Fibroblast of lung (primary cell): ENCODE measurements at regions not wholly inside any gene's neighbourhood (a gene's known extent, or its start where the extent isn't known, plus 50 kb on each side); places are given as distances from the start of the nearest gene placed in this dataset.

Experiments
- DNase-seq, 2 donors: peaks; one replicate each; pipeline versions ENCODE4 v3.0.0 to v3.0.0-alpha.2; 2010; ENCODE audit warnings: low read depth in 2 of 2
- H2AFZ ChIP-seq: 2 replicates; pipeline ENCODE4 v1.5.1; 2012; ENCODE audit warnings: low read length, control low read depth, inconsistent platforms
- H3K27ac ChIP-seq: 2 replicates; pipeline ENCODE4 v1.5.1; 2011; ENCODE audit warnings: low read length, control low read depth; ENCODE audit not compliant: insufficient read depth
- H3K27me3 ChIP-seq: 2 replicates; pipeline ENCODE4 v1.5.1; 2011; ENCODE audit warnings: mild to moderate bottlenecking, low read length; ENCODE audit not compliant: control insufficient read depth, insufficient read depth
- H3K36me3 ChIP-seq: 2 replicates; pipeline ENCODE4 v1.5.1; 2011; ENCODE audit warnings: low read length; ENCODE audit not compliant: control insufficient read depth, insufficient read depth
- H3K4me1 ChIP-seq: 2 replicates; pipeline ENCODE4 v1.5.1; 2011; ENCODE audit warnings: low read length; ENCODE audit not compliant: control insufficient read depth, insufficient read depth; ENCODE audit errors: extremely low read depth
- H3K4me2 ChIP-seq: 2 replicates; pipeline ENCODE4 v1.5.1; 2011; ENCODE audit warnings: low read length, control low read depth; ENCODE audit not compliant: insufficient read depth; ENCODE audit errors: extremely low read depth
- H3K4me3 ChIP-seq, 4 experiments: fragments of 200-600 bp in 1 of 4; sonication (generic) in 1 of 4; replicated peaks in 1 of 4; 2 replicates each; pipeline ENCODE4 v1.5.1; 2011 to 2016; ENCODE audit warnings: low read length in 4 of 4, low read depth in 3 of 4, mild to moderate bottlenecking in 3 of 4, control low read depth in 2 of 4, inconsistent platforms in 1 of 4, mixed read lengths in 1 of 4; ENCODE audit not compliant: insufficient read depth in 1 of 4; ENCODE audit errors: control extremely low read depth in 1 of 4
- H3K79me2 ChIP-seq: 2 replicates; pipeline ENCODE4 v1.5.1; 2012; ENCODE audit warnings: mild to moderate bottlenecking, low read length, inconsistent platforms; ENCODE audit not compliant: control insufficient read depth, insufficient read depth
- H3K9ac ChIP-seq: 2 replicates; pipeline ENCODE4 v1.5.1; 2011; ENCODE audit warnings: mild to moderate bottlenecking, low read length, control low read depth; ENCODE audit not compliant: insufficient read depth
- H3K9me3 ChIP-seq: 2 replicates; pipeline ENCODE4 v1.5.1; 2012; ENCODE audit warnings: low read depth, low read length; ENCODE audit not compliant: control insufficient read depth, insufficient read depth
- H4K20me1 ChIP-seq: 2 replicates; pipeline ENCODE4 v1.5.1; 2011; ENCODE audit warnings: low read length; ENCODE audit not compliant: control insufficient read depth, insufficient read depth; ENCODE audit errors: extremely low read depth
- EZH2 ChIP-seq: IDR thresholded peaks from 2 replicates; pipeline ENCODE4 v1.5.1; 2012; ENCODE audit warnings: low read length, control low read depth, mild to moderate bottlenecking; ENCODE audit errors: missing control alignments
- TF ChIP-seq, protein P1 (sequence below), 2 donors: IDR thresholded peaks in 1 of 2; conservative IDR thresholded peaks in 1 of 2; 1 replicate in 1 of 2; 2 replicates in 1 of 2; pipeline ENCODE4 v1.5.1; 2011 to 2012; ENCODE audit warnings: low read length in 2 of 2, control low read depth in 1 of 2, inconsistent platforms in 1 of 2, low read depth in 1 of 2, mild to moderate bottlenecking in 1 of 2

- Histone ChIP-seq H2AFZ (no peak overlapping the region), H3K4me3 (no peak overlapping the region), H3K4me2 (no peak overlapping the region), H4K20me1 (no peaks in the 10 kb centered on the region), H3K27me3 (no peaks in the 10 kb centered on the region), H3K36me3 (no peaks in the 10 kb centered on the region), H3K79me2 (no peaks in the 10 kb centered on the region), H3K27ac (no peak overlapping the region), H3K9ac (no peak overlapping the region), H3K9me3 (no peaks in the 10 kb centered on the region), H3K4me1 (peaks cover 19% of the 10 kb centered on the region)
- TF ChIP-seq, protein P1, sequence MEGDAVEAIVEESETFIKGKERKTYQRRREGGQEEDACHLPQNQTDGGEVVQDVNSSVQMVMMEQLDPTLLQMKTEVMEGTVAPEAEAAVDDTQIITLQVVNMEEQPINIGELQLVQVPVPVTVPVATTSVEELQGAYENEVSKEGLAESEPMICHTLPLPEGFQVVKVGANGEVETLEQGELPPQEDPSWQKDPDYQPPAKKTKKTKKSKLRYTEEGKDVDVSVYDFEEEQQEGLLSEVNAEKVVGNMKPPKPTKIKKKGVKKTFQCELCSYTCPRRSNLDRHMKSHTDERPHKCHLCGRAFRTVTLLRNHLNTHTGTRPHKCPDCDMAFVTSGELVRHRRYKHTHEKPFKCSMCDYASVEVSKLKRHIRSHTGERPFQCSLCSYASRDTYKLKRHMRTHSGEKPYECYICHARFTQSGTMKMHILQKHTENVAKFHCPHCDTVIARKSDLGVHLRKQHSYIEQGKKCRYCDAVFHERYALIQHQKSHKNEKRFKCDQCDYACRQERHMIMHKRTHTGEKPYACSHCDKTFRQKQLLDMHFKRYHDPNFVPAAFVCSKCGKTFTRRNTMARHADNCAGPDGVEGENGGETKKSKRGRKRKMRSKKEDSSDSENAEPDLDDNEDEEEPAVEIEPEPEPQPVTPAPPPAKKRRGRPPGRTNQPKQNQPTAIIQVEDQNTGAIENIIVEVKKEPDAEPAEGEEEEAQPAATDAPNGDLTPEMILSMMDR (conservative IDR thresholded peaks at IDR 0.05 in 1 of 2, IDR thresholded peaks at IDR 0.05 in 1 of 2; ENCODE audit: low read depth in 1 of 2, low read length in 2 of 2), result no peak
- TF ChIP-seq EZH2, result no peak
- DNase-seq, result no peak
Measured at GRCh38 chr16:88299751-88300462, 82.9 kb upstream of the ZNF469 start.

DNA sequence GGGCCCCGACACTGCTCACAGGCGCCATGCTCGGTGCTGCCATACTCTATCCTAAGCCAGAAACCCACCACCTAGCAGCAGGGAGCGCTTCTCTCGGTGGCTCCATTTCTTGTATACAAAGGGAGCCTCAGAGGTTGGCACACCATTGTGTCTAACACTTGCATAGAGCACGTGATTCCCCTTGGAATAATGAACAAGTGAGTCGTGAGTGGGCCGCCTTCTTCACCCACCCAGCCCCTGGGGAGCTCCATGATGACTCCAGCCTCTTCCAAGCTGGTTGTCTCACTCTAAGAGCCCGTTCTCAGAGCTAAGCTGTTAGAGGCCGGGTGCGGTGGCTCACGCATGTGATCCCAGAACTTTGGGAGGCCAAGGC, 82.3 kb upstream of the ZNF469 start:
- no peaks in the 10 kb centered on the region for H3K79me2 ChIP-seq
- H2AFZ ChIP-seq, result no peak overlapping the region
- no peak overlapping the region for H3K4me3 ChIP-seq
- H3K27me3 ChIP-seq, result no peaks in the 10 kb centered on the region
- H3K27ac ChIP-seq, result no peak overlapping the region
- no peak for TF ChIP-seq EZH2
- TF ChIP-seq, protein P1 (conservative IDR thresholded peaks at IDR 0.05 in 1 of 2, IDR thresholded peaks at IDR 0.05 in 1 of 2; ENCODE audit: low read depth in 1 of 2, low read length in 2 of 2), result no peak
- H4K20me1 ChIP-seq, result no peaks in the 10 kb centered on the region
- no peak overlapping the region for H3K9ac ChIP-seq
- H3K4me1 ChIP-seq, result peaks cover 24% of the 10 kb centered on the region
- no peaks in the 10 kb centered on the region for H3K36me3 ChIP-seq
- no peak overlapping the region for H3K4me2 ChIP-seq
- DNase-seq, result no peak
- H3K9me3 ChIP-seq, result no peaks in the 10 kb centered on the region

DNA sequence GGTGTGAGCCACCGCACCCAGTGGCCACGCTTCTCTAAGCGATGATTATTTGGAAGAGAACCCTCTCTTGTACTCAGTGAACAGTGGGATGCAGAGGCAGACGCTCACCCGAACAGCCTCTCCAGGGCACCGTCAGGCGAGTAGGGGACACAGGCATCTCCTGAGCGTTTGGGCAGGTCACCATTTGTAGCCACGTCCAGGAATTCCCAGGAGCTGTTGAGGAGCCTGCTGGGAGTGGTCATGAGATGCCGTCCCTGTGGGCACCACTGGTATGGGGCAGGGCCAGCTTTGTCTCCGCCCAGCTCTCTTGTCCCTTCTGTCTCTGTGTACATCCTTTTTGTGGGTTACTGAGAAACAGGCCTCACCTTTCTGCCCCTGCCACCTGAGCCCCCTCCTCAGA, 81.3 kb upstream of the ZNF469 start:
- H3K27me3 ChIP-seq, result no peaks in the 10 kb centered on the region
- no peak overlapping the region for H2AFZ ChIP-seq

More for the DNA sequence above, 81.3 kb upstream of the ZNF469 start:
- Histone ChIP-seq H3K79me2 (no peaks in the 10 kb centered on the region), H3K4me1 (peaks cover 34% of the 10 kb centered on the region), H3K4me3 (no peak overlapping the region), H3K9ac (no peak overlapping the region), H3K36me3 (no peaks in the 10 kb centered on the region), H3K27ac (no peak overlapping the region), H4K20me1 (no peaks in the 10 kb centered on the region), H3K9me3 (no peaks in the 10 kb centered on the region), H3K4me2 (no peak overlapping the region)
- TF ChIP-seq EZH2, result no peak
- TF ChIP-seq, protein P1 (conservative IDR thresholded peaks at IDR 0.05 in 1 of 2, IDR thresholded peaks at IDR 0.05 in 1 of 2; ENCODE audit: low read depth in 1 of 2, low read length in 2 of 2), result no peak
- no peak for DNase-seq
